ENCODE measurements at regions not wholly inside any gene's neighbourhood (a gene's known extent, or its start where the extent isn't known, plus 50 kb on each side); places are given as distances from the start of the nearest gene placed in this dataset.

DNA sequence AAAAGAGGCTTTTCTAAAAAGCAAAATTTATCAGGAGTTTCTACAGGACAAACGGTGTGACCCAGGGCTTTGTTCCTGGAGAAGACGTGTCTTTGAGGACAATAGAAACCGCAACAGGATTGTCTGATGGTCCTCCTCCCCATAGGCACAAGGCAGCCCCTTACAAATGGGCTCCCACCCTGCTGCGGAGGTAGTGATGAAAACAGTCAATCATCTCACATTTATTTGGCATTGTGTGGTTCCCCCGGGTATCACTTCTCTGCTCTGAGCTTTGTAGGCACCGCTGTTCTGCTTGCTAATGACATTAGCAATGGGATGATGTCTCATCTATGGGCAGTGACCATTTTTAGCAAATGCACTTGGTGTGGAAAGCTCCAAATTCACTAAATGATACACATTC, 155.5 kb upstream of the TMPO start:
- DNase-seq: no peak

GRCh38 chr12:98360401-98360800, 155.0 kb upstream of the TMPO start:
- DNase-seq: no peak

- DNase-seq: no peak
Observed at GRCh38 chr12:98369581-98369980, 145.8 kb upstream of the TMPO start.

GRCh38 chr12:98370976-98371375, 144.4 kb upstream of the TMPO start:
- DNase-seq: no peak

- no peak for DNase-seq
Observed at GRCh38 chr12:98371419-98371818, 144.0 kb upstream of the TMPO start.

GRCh38 chr12:98372340-98373024, 142.9 kb upstream of the TMPO start:
- DNase-seq: no peak

DNA sequence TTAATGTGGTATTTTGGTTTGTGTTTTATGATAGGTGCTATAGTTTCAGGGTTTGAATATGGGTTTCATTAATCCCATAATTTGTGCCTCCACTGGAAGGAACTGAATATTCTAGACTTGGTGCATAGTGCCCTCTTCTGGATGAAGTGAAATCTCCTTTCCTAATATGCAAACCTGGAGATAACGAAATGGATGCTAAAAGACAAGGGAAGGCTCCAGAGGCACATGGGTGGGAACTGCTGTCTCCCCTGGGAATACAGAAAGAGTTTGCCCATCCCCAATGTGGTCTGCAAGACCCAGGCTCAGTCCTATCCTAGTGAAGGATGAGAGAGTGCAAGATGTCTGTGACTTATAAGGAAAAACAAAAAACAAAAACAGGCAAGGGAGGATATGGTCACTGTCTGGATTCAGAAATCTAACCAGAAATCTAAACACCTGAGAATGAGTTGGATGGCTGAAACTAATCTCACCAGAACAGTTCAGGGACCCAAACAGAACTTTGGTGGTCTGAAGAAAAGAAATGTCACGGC, 142.3 kb upstream of the TMPO start:
- peak; percentile 21 for DNase-seq

- peak; percentile 21 for DNase-seq
Observed at GRCh38 chr12:98374007-98374406, 141.4 kb upstream of the TMPO start.

- DNase-seq: no peak
Observed at GRCh38 chr12:98379106-98379505, 136.3 kb upstream of the TMPO start.

- no peak for DNase-seq
Observed at GRCh38 chr12:98385641-98386040, 129.7 kb upstream of the TMPO start.

DNA sequence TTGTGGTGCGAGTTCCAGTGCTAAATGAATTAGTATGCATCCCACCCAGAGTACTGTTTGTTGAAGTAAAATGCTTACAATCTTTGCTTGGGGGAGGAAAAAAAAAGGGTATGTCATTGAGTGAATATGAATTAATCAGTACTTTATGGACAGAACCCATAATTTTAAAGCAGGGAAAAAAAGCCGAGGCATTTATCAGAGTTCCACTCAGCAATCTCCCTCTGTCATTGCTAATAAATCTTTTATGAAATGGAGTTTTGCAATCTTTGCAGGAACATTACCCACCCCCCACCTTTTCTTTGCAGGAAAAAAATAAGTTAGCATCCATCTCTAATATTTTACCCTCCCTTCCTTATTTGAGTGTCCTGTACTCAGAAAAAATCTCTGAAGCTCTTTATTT, 127.9 kb upstream of the TMPO start:
- DNase-seq: no peak

GRCh38 chr12:98388126-98388525, 127.3 kb upstream of the TMPO start:
- no peak for DNase-seq

- no peak for DNase-seq
Observed at GRCh38 chr12:98389593-98389992, 125.8 kb upstream of the TMPO start.

DNA sequence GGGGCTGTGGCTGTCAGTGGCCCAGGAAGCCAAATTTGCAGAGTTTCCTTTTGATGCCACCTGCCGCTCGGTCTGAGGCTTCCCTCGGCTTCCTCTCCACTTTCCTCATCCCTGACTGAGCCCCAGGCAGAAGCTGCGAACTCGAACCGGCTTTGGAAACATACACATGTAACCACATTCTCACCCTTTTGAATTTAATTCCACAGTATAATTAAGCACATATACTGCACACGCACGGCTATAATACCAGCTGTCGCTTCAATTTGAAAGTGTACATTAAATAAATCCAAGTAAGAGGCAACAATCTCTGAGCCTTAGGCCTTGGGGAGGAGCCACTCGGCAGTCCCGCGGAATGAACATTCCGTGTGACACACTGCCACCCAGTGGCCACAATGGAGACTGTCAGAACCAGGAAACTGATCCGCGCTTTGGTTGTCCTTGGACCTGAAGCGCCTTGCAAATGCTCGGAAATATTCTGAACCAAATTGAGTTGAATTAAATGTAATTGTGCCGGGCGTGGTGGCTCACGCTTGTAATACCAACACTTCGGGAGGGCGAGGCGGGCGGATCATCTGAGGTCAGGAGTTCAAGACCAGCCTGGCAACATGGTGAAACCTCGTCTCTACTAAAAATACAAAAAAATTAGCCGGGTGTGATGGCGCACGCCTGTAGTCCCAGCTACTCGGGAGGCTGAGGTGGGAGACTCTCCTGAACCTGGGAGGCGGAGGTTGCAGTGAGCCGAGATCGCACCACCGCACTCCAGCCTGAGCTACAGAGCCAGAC, 117.9 kb upstream of the TMPO start:
- DNase-seq: peak; percentile 70

- DNase-seq: peak; percentile 31
Observed at GRCh38 chr12:98399532-98399931, 115.9 kb upstream of the TMPO start.

GRCh38 chr12:98401427-98401826, 114.0 kb upstream of the TMPO start:
- DNase-seq: no peak

- no peak for DNase-seq
Observed at GRCh38 chr12:98402091-98402490, 113.3 kb upstream of the TMPO start.

DNA sequence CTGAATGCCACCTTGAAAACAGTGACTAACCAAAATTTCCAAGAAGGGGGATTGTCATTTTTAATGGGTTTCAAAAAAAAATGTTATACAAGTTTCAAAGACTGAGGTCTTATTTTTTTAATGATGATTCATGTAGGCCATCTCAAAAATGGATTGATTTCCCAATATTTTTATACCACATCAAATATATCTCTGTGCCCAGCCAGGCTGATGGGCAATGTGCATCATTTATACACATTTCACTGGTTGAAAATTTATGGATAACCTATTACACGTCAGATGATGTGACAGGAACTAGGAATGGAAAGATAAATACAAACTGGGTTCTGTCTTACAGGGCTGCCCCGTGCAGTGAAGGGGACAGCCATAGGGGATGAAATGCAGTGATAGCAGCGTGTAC, 112.7 kb upstream of the TMPO start:
- DNase-seq: no peak

GRCh38 chr12:98403385-98403784, 112.0 kb upstream of the TMPO start:
- DNase-seq: no peak

GRCh38 chr12:98403936-98404335, 111.5 kb upstream of the TMPO start:
- no peak for DNase-seq

GRCh38 chr12:98405805-98406366, 109.5 kb upstream of the TMPO start:
- no peak for DNase-seq

DNA sequence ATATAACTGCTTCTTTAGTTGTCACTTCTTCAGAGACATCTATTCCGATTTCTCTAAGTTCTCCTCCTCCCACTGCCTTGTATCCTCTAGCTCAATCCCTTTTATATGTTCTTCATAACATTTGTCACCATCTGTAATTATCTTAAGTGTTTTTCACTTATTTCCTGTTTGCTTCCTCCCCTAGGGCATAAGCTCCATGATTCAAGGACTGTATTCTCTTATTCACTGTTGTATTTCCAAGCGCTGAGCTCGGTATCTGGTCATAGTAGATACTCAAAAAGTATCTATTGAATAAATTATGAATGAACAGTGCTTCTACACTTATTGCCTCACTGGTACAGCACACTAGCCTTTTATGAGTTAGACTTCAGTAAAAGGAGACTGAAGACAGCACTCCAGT, 109.0 kb upstream of the TMPO start:
- DNase-seq: no peak

- no peak for DNase-seq
Observed at GRCh38 chr12:98408681-98409080, 106.7 kb upstream of the TMPO start.

DNA sequence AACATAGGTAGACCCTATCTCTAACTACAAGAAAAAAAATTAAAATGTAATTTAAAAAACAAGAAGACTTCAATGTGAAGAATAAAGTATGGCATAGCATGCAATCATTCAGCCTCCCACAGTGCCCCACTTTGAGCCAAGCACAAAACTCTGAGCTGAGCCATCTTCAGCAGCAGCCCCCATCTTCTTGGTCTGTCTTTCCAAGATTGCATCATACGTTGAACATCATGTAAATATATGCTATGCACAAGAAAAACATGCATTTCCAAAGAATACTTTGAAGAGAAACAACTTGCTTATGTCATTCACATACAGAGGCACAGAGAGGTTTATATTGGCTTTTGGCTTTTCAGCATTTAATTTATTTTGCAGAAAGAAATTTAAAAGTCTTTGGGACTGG, 105.8 kb upstream of the TMPO start:
- DNase-seq: no peak
